Spleen (tissue), 7 donors: ENCODE measurements at regions not wholly inside any gene's neighbourhood (a gene's known extent, or its start where the extent isn't known, plus 50 kb on each side); places are given as distances from the start of the nearest gene placed in this dataset.

Experiments
- POLR2A ChIP-seq, 3 donors: fragments of 450-650 bp; IDR thresholded peaks; one replicate each; pipeline ENCODE4 v1.5.1; 2017; ENCODE audit warnings: antibody characterized with exemption in 3 of 3, mild to moderate bottlenecking in 1 of 3
- TF ChIP-seq, protein P1 (sequence below), 11 experiments: fragments of 200-600 bp in 7 of 11; fragments of 450-650 bp in 4 of 11; sonication (generic) in 4 of 11; IDR thresholded peaks in 8 of 11; conservative IDR thresholded peaks in 3 of 11; 1 replicate in 7 of 11; 2 replicates in 4 of 11; pipeline versions ENCODE4 v1.4.0 to v1.8.0; 2016 to 2021; ENCODE audit warnings: antibody characterized with exemption in 11 of 11, inconsistent platforms in 4 of 11, mild to moderate bottlenecking in 1 of 11
- donor health status: DM: no; HTN: no; CAD: no; lungs with moderate emphysema.
- donor health status: DM: no; HTN: no; CAD: no.
- donor health status: DM: no; HTN: no; CAD: no.

DNA sequence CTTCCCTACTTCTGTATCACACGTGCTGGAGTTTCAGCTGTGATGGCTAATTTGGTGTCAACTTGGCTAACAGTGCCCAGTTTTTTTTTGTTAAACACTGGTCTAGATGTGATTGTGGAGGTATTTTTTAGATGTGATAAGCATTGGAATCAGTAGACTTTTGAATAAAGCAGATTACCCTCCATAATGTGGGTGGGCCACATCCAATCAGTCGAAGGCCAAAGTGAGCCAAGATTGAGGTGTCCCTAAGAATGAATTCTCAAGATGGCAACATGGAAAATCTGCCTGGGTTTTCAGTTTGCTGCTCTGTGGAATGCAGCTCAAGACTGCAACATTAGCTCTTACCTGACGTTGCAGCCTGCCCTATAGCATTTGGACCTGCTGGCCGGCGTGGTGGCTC, 68.8 kb upstream of the AGBL1 start:
- TF ChIP-seq POLR2A (IDR thresholded peaks at IDR 0.05), result no peak
- TF ChIP-seq, protein P1, sequence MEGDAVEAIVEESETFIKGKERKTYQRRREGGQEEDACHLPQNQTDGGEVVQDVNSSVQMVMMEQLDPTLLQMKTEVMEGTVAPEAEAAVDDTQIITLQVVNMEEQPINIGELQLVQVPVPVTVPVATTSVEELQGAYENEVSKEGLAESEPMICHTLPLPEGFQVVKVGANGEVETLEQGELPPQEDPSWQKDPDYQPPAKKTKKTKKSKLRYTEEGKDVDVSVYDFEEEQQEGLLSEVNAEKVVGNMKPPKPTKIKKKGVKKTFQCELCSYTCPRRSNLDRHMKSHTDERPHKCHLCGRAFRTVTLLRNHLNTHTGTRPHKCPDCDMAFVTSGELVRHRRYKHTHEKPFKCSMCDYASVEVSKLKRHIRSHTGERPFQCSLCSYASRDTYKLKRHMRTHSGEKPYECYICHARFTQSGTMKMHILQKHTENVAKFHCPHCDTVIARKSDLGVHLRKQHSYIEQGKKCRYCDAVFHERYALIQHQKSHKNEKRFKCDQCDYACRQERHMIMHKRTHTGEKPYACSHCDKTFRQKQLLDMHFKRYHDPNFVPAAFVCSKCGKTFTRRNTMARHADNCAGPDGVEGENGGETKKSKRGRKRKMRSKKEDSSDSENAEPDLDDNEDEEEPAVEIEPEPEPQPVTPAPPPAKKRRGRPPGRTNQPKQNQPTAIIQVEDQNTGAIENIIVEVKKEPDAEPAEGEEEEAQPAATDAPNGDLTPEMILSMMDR (IDR thresholded peaks at IDR 0.05 in 8 of 11, conservative IDR thresholded peaks at IDR 0.05 in 3 of 11), result no peak
